Transverse colon (tissue), 4 donors: ENCODE measurements at regions not wholly inside any gene's neighbourhood (a gene's known extent, or its start where the extent isn't known, plus 50 kb on each side); places are given as distances from the start of the nearest gene placed in this dataset.
"Not testable (repeated sequence)": the region's sequence is repeated elsewhere in the genome, so short reads cannot be mapped to it uniquely, and the experiment has no call there.

Source experiments
- DNase-seq: peaks from one replicate; pipeline ENCODE4 v3.0.0-alpha.2; 2019
- H3K27ac ChIP-seq, 4 donors: fragments of 200-600 bp; sonication (generic); 2 replicates each; pipeline ENCODE4 v1.5.1; 2016 to 2018; ENCODE audit warnings: inconsistent platforms in 4 of 4
- H3K27me3 ChIP-seq: fragments of 200-600 bp; sonication (generic); 2 replicates; pipeline ENCODE4 v1.5.1; 2017; ENCODE audit warnings: inconsistent platforms
- H3K36me3 ChIP-seq, 4 donors: fragments of 200-600 bp; sonication (generic); 2 replicates each; pipeline ENCODE4 v1.5.1; 2017 to 2019; ENCODE audit warnings: inconsistent platforms in 4 of 4
- H3K4me1 ChIP-seq, 4 donors: fragments of 200-600 bp; sonication (generic); 2 replicates each; pipeline ENCODE4 v1.5.1; 2017 to 2020; ENCODE audit warnings: inconsistent platforms in 4 of 4
- H3K4me3 ChIP-seq, 4 donors: fragments of 200-600 bp; sonication (generic); 1 replicate in 1 of 4; 2 replicates in 3 of 4; pipeline versions ENCODE4 v1.5.1 to v1.6.1; 2017 to 2019; ENCODE audit warnings: inconsistent platforms in 4 of 4
- H3K9me3 ChIP-seq, 2 donors: fragments of 200-600 bp; sonication (generic); 2 replicates each; pipeline ENCODE4 v1.5.1; 2017 to 2019; ENCODE audit warnings: inconsistent platforms in 2 of 2
- EP300 ChIP-seq: sonication (generic); formaldehyde crosslinking; IDR thresholded peaks from one replicate; pipeline ENCODE4 v1.6.1; 2017; ENCODE audit warnings: antibody characterized with exemption, low read depth
- POLR2A ChIP-seq: fragments of 450-650 bp; IDR thresholded peaks from one replicate; pipeline ENCODE4 v1.6.1; 2016; ENCODE audit warnings: antibody characterized with exemption, mild to moderate bottlenecking, moderate library complexity
- POLR2AphosphoS5 ChIP-seq, 3 donors: sonication (generic); formaldehyde crosslinking; IDR thresholded peaks; one replicate each; pipeline ENCODE4 v1.6.1; 2016; ENCODE audit warnings: antibody characterized with exemption in 3 of 3
- WGBS, 2 donors: methylation state at CpG; one replicate each; pipeline ENCODE4 v1.1.5; 2018; ENCODE audit warnings: low coverage in 1 of 2; 5-methylcytosine and 5-hydroxymethylcytosine counted together
- in situ Hi-C, 4 donors: fragments of 200-750 bp; cut with MboI; loops; one replicate each; pipeline versions ENCODE4 v1.15.0 to v1.15.1; 2017; ENCODE audit warnings: low sequenced_read_pairs in 3 of 4, low pct_ligation_motif_present in 1 of 4, low pct_unique_long_range_greater_than_20kb in 1 of 4
- intact Hi-C: fragments of 100-400 bp; cut with DNase I; formaldehyde crosslinking; loops from one replicate; pipeline ENCODE4 v1.15.1; 2023; ENCODE audit warnings: low total_unique reads
- TF ChIP-seq, protein P1 (sequence below), 5 experiments: fragments of 200-600 bp in 3 of 5; fragments of 450-650 bp in 2 of 5; sonication (generic) in 3 of 5; IDR thresholded peaks; 1 replicate in 2 of 5; 2 replicates in 3 of 5; pipeline ENCODE4 v1.5.1; 2016 to 2017; ENCODE audit warnings: antibody characterized with exemption in 5 of 5, inconsistent platforms in 3 of 5, mild to moderate bottlenecking in 2 of 5, moderate library complexity in 1 of 5

DNA sequence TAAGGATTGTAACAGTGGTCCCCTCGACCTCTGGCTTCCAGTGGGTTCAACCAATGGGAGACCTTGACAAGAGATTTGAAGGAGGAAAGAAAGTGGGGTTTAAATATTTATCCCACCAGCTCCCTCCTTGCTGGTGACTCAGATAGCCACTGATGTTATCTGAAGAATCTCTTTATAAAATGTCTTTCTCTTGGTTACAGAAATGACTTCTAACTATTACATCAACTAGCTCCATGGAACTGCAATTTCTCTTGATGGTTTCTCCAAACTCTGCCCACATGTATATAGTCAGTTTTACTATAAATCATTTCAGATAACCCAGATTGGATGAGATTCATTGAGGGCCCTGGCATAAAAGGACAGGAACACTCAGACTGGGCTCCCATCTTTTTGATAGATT is 920.2 kb upstream of the SOX9 start:
- H3K4me1 ChIP-seq, result no peaks in the 10 kb centered on the region
- H3K27ac ChIP-seq, result no peak overlapping the region
- DNase-seq, result no peak
- WGBS, 2 donors, result 14 to 44% methylated on average over 1 of the region's 1 CpG
- TF ChIP-seq, protein P1, sequence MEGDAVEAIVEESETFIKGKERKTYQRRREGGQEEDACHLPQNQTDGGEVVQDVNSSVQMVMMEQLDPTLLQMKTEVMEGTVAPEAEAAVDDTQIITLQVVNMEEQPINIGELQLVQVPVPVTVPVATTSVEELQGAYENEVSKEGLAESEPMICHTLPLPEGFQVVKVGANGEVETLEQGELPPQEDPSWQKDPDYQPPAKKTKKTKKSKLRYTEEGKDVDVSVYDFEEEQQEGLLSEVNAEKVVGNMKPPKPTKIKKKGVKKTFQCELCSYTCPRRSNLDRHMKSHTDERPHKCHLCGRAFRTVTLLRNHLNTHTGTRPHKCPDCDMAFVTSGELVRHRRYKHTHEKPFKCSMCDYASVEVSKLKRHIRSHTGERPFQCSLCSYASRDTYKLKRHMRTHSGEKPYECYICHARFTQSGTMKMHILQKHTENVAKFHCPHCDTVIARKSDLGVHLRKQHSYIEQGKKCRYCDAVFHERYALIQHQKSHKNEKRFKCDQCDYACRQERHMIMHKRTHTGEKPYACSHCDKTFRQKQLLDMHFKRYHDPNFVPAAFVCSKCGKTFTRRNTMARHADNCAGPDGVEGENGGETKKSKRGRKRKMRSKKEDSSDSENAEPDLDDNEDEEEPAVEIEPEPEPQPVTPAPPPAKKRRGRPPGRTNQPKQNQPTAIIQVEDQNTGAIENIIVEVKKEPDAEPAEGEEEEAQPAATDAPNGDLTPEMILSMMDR (IDR thresholded peaks at IDR 0.05), result no peak
- TF ChIP-seq EP300 (no peak), POLR2A (no peak), POLR2AphosphoS5 (IDR thresholded peaks at IDR 0.05) (no peak)
- H3K36me3 ChIP-seq, result no peaks in the 10 kb centered on the region
- in situ Hi-C loops (no loop called here), intact Hi-C loops (no loop called here)
- H3K4me3 ChIP-seq, result no peak overlapping the region
- H3K9me3 ChIP-seq, result no peaks in the 10 kb centered on the region
- H3K27me3 ChIP-seq, result no peaks in the 10 kb centered on the region

DNA sequence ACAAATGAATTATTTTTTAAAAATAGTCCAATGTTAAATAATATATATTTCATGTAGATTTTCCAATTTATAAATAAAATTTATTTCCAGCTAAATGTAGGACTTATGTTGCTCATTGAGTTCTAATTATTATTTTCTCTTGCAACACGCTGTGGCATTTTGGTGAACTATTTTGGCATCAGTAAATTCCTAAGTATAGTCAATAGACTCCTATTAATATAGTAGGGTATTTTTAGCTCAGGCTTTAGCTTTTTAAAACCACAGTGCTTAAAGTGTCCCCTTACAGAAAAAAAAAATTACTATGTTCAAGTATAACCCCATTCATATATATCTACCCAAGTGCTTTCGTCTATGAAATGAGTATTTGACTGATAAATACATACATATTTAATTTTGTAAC is 919.2 kb upstream of the SOX9 start:
- intact Hi-C loops (no loop called here), in situ Hi-C loops (no loop called here)
- Histone ChIP-seq H3K27ac (no peak overlapping the region), H3K27me3 (no peaks in the 10 kb centered on the region), H3K36me3 (no peaks in the 10 kb centered on the region), H3K4me3 (no peak overlapping the region), H3K4me1 (no peaks in the 10 kb centered on the region), H3K9me3 (no peaks in the 10 kb centered on the region)
- DNase-seq, result no peak
- 73 to 78% methylated on average over 2 of the region's 2 CpGs for WGBS, 2 donors
- TF ChIP-seq POLR2A, result no peak
- TF ChIP-seq, protein P1 (IDR thresholded peaks at IDR 0.05), result no peak

DNA sequence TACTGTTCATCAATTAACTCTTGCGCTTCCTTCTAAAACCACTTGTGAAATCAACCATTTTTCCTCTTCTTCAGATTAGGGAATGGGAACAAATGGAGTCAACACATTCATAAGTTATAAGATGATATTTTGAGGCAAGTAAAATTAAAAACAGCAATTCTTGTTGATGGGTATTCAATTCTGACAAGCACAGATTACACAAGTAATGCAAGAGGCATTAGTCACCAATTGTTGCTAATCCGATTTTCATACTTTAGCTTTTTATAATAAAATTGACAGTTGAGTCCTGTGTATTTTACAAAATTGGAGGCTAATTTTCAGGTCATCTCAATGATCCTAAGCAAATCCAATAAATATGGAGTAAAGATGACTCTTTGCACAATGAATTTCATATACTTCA is 918.4 kb upstream of the SOX9 start:
- Histone ChIP-seq H3K27ac (no peak overlapping the region), H3K4me3 (no peak overlapping the region), H3K27me3 (no peaks in the 10 kb centered on the region), H3K9me3 (no peaks in the 10 kb centered on the region), H3K4me1 (no peaks in the 10 kb centered on the region), H3K36me3 (no peaks in the 10 kb centered on the region)
- WGBS, 2 donors, result 90 to 91% methylated on average over 2 of the region's 2 CpGs
- in situ Hi-C loops (no loop called here), intact Hi-C loops (no loop called here)
- no peak for DNase-seq
- TF ChIP-seq, protein P1 (IDR thresholded peaks at IDR 0.05), result no peak
- TF ChIP-seq EP300 (no peak), POLR2A (no peak), POLR2AphosphoS5 (IDR thresholded peaks at IDR 0.05) (no peak)

DNA sequence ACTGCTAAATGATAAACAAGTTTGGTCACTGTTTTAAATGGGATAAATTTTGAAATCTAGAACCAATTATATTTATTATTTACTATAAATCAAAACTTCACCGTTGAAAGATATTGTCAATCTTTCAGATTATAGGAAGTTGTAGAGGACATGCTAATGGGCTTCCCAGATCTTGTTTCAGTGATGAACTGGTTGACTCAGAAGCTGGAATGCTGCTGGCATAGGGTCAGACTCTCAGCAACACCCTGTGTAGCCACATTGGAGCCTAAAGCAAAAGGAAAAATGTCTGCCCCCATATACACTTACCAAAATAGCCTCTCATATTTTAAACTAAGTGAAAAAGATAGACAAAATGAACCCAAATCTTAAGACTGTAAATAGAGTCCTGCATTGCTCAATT is 916.9 kb upstream of the SOX9 start:
- Histone ChIP-seq H3K4me3 (no peak overlapping the region), H3K4me1 (no peaks in the 10 kb centered on the region), H3K27me3 (no peaks in the 10 kb centered on the region), H3K27ac (no peak overlapping the region), H3K36me3 (no peaks in the 10 kb centered on the region), H3K9me3 (no peaks in the 10 kb centered on the region)
- intact Hi-C loops, result no loop called here
- DNase-seq, result no peak
- in situ Hi-C loops, result no loop called here
- 67 to 94% methylated on average over 1 of the region's 1 CpG for WGBS, 2 donors
- TF ChIP-seq EP300 (no peak), POLR2AphosphoS5 (IDR thresholded peaks at IDR 0.05) (no peak), POLR2A (no peak)
- TF ChIP-seq, protein P1 (IDR thresholded peaks at IDR 0.05), result no peak

DNA sequence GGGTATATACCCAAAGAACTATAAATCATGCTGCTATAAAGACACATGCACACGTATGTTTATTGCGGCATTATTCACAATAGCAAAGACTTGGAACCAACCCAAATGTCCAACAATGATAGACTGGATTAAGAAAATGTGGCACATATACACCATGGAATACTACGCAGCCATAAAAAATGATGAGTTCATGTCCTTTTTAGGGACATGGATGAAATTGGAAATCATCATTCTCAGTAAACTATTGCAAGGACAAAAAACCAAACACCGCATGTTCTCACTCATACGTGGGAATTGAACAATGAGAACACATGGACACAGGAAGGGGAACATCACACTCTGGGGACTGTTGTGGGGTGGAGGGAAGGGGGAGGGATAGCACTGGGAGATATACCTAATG is 914.9 kb upstream of the SOX9 start:
- intact Hi-C loops, DNase-seq, in situ Hi-C loops, H3K27ac ChIP-seq, H3K4me1 ChIP-seq, H3K36me3 ChIP-seq, H3K9me3 ChIP-seq, H3K4me3 ChIP-seq, H3K27me3 ChIP-seq: not testable (repeated sequence)
- WGBS, 2 donors, result 89% methylated on average over 3 of the region's 5 CpGs; no CpG with 5 or more reads in 1 of the 2 donors
